Stimulated activated CD8-positive, alpha-beta memory T cell treated with anti-CD3 and anti-CD28 coated beads, Interleukin-7, amount 100 ng/mL, for 1 hour (primary cell): ENCODE measurements at regions not wholly inside any gene's neighbourhood (a gene's known extent, or its start where the extent isn't known, plus 50 kb on each side); places are given as distances from the start of the nearest gene placed in this dataset.
"Not testable (repeated sequence)": the region's sequence is repeated elsewhere in the genome, so short reads cannot be mapped to it uniquely, and the experiment has no call there.

Source experiments
- DNase-seq, 2 donors: peaks; one replicate each; pipeline ENCODE4 v3.0.0-alpha.2; 2020; ENCODE audit warnings: low read depth in 2 of 2

DNA sequence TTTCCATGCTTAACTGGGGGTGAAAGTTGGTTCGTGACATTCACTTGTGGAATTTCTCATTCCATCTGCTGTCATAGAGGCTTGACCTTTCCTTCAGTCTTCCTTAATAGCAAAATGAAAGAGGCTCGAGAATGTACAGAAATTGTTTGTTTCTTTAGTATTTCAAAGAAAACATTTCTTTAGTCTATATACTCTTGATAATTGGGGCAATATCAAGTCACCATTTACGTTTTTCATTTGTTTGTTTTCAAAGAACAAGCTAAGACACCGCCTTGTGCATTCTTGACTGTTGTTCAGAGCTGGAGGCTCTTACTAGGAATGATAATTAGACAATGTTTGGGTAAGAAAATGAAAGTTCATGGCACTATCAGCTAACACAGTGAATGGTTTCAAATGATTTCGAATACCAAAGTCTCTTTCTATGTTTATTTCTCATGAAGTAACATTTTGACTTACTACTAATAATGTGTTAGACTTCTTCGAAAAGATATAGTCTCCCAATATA is 835.4 kb downstream of the SEMA5A start:
- DNase-seq: no peak

GRCh38 chr5:8714198-8714597 is 831.7 kb downstream of the SEMA5A start:
- DNase-seq: no peak

- DNase-seq: no peak
Observed at GRCh38 chr5:8714861-8715260, 831.0 kb downstream of the SEMA5A start.

GRCh38 chr5:8719796-8720195 is 826.1 kb downstream of the SEMA5A start:
- no peak for DNase-seq

DNA sequence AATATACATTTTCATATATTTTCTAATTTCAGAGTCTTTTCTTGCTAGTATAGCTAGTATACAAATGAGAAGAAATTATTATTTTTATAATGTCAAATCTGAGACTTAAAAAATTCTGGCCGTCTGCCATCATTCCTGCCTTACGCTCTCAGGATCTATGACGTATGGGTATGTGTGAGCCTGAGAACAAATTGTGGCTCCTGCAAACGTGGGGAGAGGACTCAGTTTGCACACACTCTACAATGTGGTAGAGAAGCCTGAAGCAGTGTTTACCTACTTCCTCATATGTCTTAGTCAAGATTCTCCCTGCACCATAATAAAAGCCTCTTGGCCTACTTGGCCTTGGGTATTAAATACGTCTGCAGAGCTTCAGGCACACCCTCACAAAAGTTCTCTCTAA is 825.4 kb downstream of the SEMA5A start:
- no peak for DNase-seq

DNA sequence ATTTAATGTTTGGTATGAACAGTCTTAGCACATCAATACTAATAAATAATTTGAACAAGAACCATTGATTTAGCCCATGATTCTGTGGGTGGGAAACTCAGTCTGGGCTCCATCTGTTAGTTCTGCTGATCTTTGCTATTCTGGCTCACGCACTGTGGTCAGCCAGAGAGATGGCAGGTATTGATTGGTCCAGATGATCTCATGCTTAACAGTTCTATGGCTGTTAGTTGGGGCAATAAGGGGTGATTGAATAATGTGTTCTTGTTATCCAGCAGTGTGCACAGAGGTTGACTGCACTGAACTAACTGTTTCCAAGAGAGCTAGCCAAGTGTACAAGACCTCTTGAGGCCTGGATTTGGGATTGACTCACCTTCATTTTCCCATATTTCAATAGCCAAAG is 824.3 kb downstream of the SEMA5A start:
- DNase-seq: no peak

GRCh38 chr5:8726383-8727036 is 819.4 kb downstream of the SEMA5A start:
- no peak for DNase-seq

DNA sequence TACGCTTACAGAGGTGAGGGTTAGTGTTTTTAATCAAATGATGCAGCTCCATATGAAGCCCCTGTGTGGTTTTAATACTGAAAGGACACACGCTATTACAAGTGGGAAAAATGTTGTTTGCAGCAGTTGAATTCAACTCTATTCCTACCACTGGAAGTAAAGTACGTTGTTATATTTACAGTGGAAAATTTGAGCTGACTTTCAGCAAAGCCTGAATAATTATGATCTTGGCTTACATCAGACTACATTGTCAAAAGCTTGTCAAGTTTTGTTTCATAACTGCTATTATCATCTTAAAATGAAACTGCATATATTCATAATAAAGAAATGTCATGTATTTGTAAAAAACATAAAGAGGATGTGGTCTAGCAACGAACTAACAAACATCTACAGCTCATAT is 818.5 kb downstream of the SEMA5A start:
- no peak for DNase-seq

DNA sequence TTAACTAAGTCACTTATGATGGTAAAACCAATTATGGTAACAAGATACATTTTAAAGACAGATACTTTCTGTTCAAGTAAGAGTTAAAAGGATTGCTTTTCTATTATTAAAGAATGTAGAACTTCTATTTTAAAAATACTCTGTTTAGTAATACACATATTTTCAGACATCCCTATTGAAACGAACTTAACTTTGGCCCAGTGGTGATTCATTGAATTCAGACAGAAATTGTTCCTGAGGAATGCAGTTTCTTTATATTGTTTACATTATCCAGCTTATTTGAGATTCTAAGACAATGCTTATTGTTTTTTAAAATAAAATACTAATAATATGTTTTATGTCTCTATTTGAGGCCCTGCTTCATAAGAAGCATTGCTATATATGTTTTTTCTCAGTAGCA is 816.4 kb downstream of the SEMA5A start:
- DNase-seq: no peak

DNA sequence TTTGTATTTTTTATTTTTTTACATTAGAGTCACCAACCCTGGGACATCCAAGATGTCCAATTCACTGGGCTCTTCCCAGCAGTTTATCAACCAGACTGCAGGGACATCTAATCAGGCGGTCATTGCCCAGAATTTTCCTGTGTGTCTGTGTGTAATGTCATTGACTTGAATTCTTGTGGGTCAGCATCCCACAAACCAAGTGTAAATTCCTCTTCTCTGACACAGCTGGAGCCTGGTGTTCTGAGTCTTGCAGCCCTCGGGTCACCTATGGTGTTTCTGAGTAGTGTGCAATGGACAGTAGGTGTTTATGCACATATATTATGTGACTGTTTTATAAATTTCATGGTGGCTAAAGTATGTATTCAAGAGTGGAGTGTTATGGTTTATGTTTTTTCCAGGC is 815.7 kb downstream of the SEMA5A start:
- DNase-seq: no peak

DNA sequence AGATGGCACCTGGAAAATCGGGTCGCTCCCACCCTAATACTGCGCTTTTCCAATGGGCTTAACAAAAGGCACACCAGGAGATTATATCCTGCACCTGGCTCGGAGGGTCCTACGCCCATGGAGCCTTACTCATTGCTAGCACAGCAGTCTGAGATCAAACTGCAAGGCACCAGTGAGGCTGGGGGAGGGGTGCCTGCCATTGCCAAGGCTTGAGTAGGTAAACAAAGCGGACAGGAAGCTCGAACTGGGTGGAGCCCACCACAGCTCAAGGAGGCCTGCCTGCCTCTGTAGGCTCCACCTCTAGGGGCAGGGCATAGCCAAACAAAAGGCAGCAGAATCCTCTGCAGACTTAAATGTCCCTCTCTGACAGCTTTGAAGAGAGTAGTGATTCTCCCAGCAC is 814.8 kb downstream of the SEMA5A start:
- not testable (repeated sequence) for DNase-seq

- DNase-seq: no peak
Observed at GRCh38 chr5:8740595-8740994, 805.3 kb downstream of the SEMA5A start.

DNA sequence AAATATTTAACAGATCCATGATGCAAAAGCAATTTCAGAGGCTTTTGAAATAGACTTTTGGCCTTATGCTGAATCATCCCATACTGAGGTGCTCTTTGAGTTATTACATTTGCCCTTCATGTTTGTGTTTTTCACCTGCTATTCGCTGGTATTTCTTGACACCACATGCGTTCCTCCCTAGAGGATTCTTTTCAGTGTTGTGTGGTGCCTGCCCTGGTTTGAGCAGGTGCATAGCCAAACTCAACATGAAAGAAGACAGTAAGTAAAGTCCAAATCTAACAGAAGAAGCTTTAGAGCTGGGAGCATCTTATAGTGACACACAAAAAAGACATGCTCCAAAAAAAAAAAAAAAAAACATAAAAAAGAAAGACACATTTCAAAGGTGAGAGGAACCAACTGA is 796.3 kb downstream of the SEMA5A start:
- no peak for DNase-seq

GRCh38 chr5:8750100-8750499 is 795.8 kb downstream of the SEMA5A start:
- no peak for DNase-seq

DNA sequence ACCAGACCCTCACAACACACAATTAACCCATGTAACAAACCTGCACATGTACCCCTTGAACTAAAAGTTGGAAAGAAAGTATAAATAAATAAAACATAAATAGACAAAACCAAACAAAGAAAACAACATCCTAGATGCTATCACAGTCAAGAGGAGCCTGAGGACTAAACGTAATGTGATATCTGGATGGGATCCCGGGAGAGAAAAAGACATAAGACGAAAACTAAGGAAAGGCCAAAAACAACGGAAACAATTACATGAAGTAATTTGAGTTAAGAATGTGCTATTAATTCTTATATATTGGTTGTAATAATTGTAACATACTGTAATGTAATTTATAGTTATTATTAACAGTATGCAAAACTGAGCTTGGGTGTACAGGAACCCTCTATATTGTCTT is 793.9 kb downstream of the SEMA5A start:
- DNase-seq: no peak

- no peak for DNase-seq
Observed at GRCh38 chr5:8752595-8752994, 793.3 kb downstream of the SEMA5A start.

- DNase-seq: no peak
Observed at GRCh38 chr5:8756498-8757084, 789.3 kb downstream of the SEMA5A start.

DNA sequence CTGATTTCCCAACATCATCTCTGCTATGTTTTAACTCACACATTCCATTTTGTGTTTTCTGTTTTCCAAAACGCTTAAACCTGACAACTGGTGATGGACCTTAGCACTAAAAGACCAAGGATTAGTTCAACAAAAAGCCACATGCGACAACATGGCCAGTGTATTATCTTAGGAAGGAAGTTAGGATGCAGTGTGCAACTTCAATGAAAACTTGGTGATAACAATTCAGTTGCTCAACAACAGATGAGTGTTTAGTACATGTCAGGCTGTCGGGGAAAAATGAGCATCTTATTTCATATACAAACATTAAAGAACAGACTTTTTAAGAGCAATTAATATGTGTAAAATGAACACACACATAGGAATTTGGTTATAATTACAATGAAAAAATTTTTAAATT is 780.0 kb downstream of the SEMA5A start:
- DNase-seq: no peak

- DNase-seq: no peak
Observed at GRCh38 chr5:8766448-8766847, 779.4 kb downstream of the SEMA5A start.

DNA sequence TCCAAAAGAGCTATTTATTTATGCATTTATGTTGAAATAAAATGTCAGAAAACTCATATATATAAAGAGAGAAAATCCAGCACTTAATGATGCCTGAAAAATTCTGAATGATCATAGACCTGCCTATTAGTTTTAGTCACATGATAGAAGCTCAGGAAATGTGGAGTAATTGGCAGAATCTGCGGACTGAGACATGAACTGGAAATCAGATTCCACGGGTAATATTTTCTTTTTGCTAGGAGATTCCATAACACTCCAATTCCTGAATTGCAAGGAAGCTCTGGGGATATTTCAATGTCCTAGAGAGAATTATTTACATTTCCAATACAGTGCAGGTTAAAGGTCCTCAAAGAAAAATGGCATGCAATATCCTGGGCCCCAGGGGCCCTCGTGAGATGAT is 778.8 kb downstream of the SEMA5A start:
- no peak for DNase-seq

DNA sequence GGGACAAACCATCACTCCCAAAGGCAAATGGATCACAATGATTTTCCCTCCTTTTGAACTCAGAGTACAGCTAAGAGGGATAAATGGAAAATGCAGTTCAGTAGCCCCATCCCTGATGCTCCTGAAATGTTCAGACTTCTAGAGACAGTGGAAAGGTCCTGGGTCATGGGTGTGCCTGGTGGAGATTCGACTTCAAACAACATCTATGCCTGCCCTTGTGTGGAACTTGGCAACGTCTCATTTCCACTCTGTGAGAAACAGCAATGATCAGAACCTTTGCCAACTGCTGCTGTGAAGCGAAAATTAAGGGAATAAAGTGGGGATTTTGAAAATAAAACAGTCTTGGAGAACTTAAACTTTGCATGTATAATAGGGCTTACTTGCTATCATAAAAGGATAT is 778.1 kb downstream of the SEMA5A start:
- DNase-seq: no peak

- no peak for DNase-seq
Observed at GRCh38 chr5:8769631-8770030, 776.2 kb downstream of the SEMA5A start.

DNA sequence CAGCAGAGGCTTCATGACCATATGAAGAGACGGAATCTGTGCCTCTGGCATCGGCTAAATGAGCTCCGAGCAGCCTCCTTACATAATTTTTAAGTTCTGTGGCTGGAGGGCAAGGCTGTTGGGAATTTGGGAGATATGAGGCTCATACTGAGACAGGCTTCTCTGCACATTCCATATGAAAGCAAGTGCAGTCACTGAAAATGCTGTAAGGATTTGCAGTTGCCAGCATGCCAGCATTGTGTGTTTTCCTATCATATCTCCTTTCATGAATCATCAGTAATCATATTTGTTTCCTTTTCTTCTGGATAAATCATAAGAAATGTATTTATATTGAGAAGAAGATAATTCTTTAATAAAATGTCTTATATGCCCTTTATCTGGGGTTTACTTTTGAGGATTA is 775.4 kb downstream of the SEMA5A start:
- DNase-seq: no peak
